MM.1S (cell line): ENCODE measurements at regions not wholly inside any gene's neighbourhood (a gene's known extent, or its start where the extent isn't known, plus 50 kb on each side); places are given as distances from the start of the nearest gene placed in this dataset.

Experiments
- DNase-seq: peaks from one replicate; pipeline ENCODE4 v3.0.0-alpha.2; 2015
- H2AFZ ChIP-seq: fragments of 300-600 bp; sonication (generic); 2 replicates; pipeline ENCODE4 v1.6.0; 2016; ENCODE audit warnings: antibody characterized with exemption, low read length
- H3F3A ChIP-seq: fragments of 300-600 bp; sonication (generic); 2 replicates; pipeline ENCODE4 v1.6.1; 2016; ENCODE audit warnings: mild to moderate bottlenecking, antibody characterized with exemption, low read length, moderate library complexity, mixed read lengths; ENCODE audit not compliant: insufficient read depth
- H3K27ac ChIP-seq: fragments of 300-600 bp; sonication (generic); 2 replicates; pipeline ENCODE4 v1.5.1; 2016; ENCODE audit warnings: mild to moderate bottlenecking, low read length
- H3K27me3 ChIP-seq: fragments of 300-600 bp; sonication (generic); replicated peaks from 2 replicates; pipeline ENCODE4 v1.6.0; 2016; ENCODE audit warnings: low read length; ENCODE audit not compliant: insufficient read depth
- H3K36me3 ChIP-seq: fragments of 300-600 bp; sonication (generic); replicated peaks from 2 replicates; pipeline ENCODE4 v1.6.1; 2016; ENCODE audit warnings: mild to moderate bottlenecking, low read length, mixed read lengths; ENCODE audit not compliant: insufficient read depth
- H3K4me1 ChIP-seq: fragments of 300-600 bp; sonication (generic); 2 replicates; pipeline ENCODE4 v1.6.1; 2016; ENCODE audit warnings: low read length, mixed read lengths
- H3K4me2 ChIP-seq: fragments of 300-600 bp; sonication (generic); 2 replicates; pipeline ENCODE4 v1.6.0; 2016; ENCODE audit warnings: low read depth, low read length
- H3K4me3 ChIP-seq: fragments of 300-600 bp; sonication (generic); 2 replicates; pipeline ENCODE4 v1.5.1; 2016; ENCODE audit warnings: low read length, mixed read lengths
- H3K79me2 ChIP-seq: fragments of 300-600 bp; sonication (generic); 2 replicates; pipeline ENCODE4 v1.6.1; 2016; ENCODE audit warnings: mixed run types, low read length, mixed read lengths
- H3K9ac ChIP-seq: fragments of 300-600 bp; sonication (generic); 2 replicates; pipeline ENCODE4 v1.6.1; 2016; ENCODE audit warnings: low read length, mixed read lengths
- H3K9me2 ChIP-seq: fragments of 300-600 bp; sonication (generic); replicated peaks from 2 replicates; pipeline ENCODE4 v1.6.1; 2016; ENCODE audit warnings: mild to moderate bottlenecking, low read length, mixed read lengths; ENCODE audit not compliant: insufficient read depth
- H3K9me3 ChIP-seq: fragments of 300-600 bp; sonication (generic); replicated peaks from 2 replicates; pipeline ENCODE4 v1.6.1; 2016; ENCODE audit warnings: mild to moderate bottlenecking, low read length, mixed read lengths; ENCODE audit not compliant: insufficient read depth
- H4K20me1 ChIP-seq: fragments of 300-600 bp; sonication (generic); 2 replicates; pipeline ENCODE4 v1.6.1; 2016; ENCODE audit warnings: mild to moderate bottlenecking, low read length, moderate library complexity, mixed read lengths; ENCODE audit not compliant: insufficient read depth
- EZH2 ChIP-seq: fragments of 300-600 bp; sonication (generic); optimal IDR thresholded peaks from 2 replicates; pipeline ENCODE3; 2017; ENCODE audit warnings: low read depth, mild to moderate bottlenecking, antibody characterized with exemption, low read length, mixed read lengths
- EZH2phosphoT487 ChIP-seq: fragments of 300-600 bp; sonication (generic); IDR thresholded peaks from 2 replicates; pipeline ENCODE4 v1.6.1; 2018; ENCODE audit warnings: antibody characterized with exemption, low read length
- TF ChIP-seq, protein P1 (sequence below): fragments of 300-600 bp; sonication (generic); IDR thresholded peaks from 2 replicates; pipeline ENCODE4 v1.5.1; 2016; ENCODE audit warnings: antibody characterized with exemption, low read length, mixed read lengths

DNA sequence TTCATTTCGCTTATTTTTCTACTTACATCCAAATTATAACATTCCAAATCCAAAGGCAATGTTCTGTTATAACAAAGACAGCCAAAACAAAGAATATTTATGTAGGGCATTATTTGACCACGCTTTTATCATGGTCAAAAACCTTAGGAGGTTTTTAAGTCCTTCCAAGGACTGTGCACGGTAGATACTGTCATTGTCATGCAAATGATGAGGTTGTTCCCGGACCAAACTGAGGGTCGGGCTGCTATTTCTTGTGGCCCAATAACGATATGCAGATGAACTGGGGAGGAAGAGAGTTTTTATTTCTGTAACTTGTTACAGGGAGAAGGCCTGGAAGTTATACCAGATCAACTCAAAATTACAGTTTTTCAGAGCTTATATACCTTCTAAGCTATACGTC lies 56.6 kb upstream of the STEAP4 start:
- H3K4me3 ChIP-seq = no peak overlapping the region
- H3K9me3 ChIP-seq = no peaks in the 10 kb centered on the region
- H4K20me1 ChIP-seq = no peaks in the 10 kb centered on the region
- no peak for DNase-seq
- no peaks in the 10 kb centered on the region for H3K9me2 ChIP-seq
- TF ChIP-seq, protein P1, sequence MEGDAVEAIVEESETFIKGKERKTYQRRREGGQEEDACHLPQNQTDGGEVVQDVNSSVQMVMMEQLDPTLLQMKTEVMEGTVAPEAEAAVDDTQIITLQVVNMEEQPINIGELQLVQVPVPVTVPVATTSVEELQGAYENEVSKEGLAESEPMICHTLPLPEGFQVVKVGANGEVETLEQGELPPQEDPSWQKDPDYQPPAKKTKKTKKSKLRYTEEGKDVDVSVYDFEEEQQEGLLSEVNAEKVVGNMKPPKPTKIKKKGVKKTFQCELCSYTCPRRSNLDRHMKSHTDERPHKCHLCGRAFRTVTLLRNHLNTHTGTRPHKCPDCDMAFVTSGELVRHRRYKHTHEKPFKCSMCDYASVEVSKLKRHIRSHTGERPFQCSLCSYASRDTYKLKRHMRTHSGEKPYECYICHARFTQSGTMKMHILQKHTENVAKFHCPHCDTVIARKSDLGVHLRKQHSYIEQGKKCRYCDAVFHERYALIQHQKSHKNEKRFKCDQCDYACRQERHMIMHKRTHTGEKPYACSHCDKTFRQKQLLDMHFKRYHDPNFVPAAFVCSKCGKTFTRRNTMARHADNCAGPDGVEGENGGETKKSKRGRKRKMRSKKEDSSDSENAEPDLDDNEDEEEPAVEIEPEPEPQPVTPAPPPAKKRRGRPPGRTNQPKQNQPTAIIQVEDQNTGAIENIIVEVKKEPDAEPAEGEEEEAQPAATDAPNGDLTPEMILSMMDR = no peak
- no peak for TF ChIP-seq EZH2phosphoT487
- no peak for TF ChIP-seq EZH2
- H2AFZ ChIP-seq = no peak overlapping the region
- H3K9ac ChIP-seq = no peak overlapping the region
- no peak overlapping the region for H3K4me2 ChIP-seq
- H3K79me2 ChIP-seq = no peaks in the 10 kb centered on the region
- no peak overlapping the region for H3K27ac ChIP-seq
- no peaks in the 10 kb centered on the region for H3F3A ChIP-seq
- no peaks in the 10 kb centered on the region for H3K4me1 ChIP-seq
- no peaks in the 10 kb centered on the region for H3K36me3 ChIP-seq
- no peaks in the 10 kb centered on the region for H3K27me3 ChIP-seq

DNA sequence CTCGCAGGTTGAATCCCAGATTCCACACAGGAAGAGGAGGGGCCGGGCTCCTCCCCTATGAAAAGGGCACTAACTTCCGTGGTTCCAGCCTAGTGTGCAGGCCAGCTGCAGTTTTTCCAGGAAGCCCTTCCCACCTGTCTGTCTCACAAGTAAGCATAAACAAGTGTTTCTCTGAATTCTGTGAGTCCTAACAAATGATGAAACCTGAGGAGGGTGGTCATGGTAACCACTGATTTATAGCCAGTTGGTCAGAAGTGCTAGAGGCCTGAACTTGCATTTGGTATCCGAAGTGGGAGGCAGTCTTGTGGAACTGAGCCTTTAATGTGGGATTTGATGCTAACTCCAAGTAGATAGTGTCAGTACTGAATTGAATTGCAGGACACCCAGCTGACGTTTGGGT lies 54.7 kb upstream of the STEAP4 start:
- DNase-seq = no peak
- Histone ChIP-seq H3K4me3 (no peak overlapping the region), H3K9ac (no peak overlapping the region), H3F3A (no peaks in the 10 kb centered on the region), H3K4me1 (no peaks in the 10 kb centered on the region; the same call in 1 of the 2 replicates), H3K79me2 (no peaks in the 10 kb centered on the region), H3K36me3 (no peaks in the 10 kb centered on the region), H3K27ac (no peak overlapping the region), H3K9me2 (no peaks in the 10 kb centered on the region), H4K20me1 (no peaks in the 10 kb centered on the region), H3K27me3 (no peaks in the 10 kb centered on the region), H2AFZ (no peak overlapping the region), H3K9me3 (no peaks in the 10 kb centered on the region), H3K4me2 (no peak overlapping the region)
- TF ChIP-seq, protein P1 = no peak

DNA sequence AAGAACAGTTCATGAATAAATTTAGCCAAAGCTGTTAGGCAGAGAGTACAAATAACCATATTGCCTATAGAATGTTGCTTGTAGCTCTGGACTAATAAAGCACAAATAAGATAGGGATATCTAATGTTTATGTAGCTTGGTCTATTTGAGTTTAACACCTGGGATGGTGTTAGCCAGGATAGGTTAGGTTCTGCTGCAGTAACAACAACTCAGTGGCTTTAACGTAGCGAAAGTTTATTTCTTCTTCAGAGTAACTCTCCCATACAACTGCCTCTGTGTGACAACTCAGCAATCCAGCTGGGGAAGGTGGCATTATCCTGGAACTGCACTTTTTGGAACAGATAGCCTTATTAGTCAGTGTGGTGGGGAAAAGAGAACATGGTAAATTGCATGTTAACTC lies 52.2 kb upstream of the STEAP4 start:
- DNase-seq = no peak
- Histone ChIP-seq H4K20me1 (no peaks in the 10 kb centered on the region), H3K4me3 (no peak overlapping the region), H3K9me2 (no peaks in the 10 kb centered on the region), H3K79me2 (no peaks in the 10 kb centered on the region), H3K9ac (no peak overlapping the region), H3K27ac (no peak overlapping the region), H3K9me3 (no peaks in the 10 kb centered on the region), H3K4me2 (no peak overlapping the region), H3K36me3 (no peaks in the 10 kb centered on the region), H3K27me3 (no peaks in the 10 kb centered on the region), H2AFZ (no peak overlapping the region), H3F3A (no peaks in the 10 kb centered on the region), H3K4me1 (no peaks in the 10 kb centered on the region; the same call in 1 of the 2 replicates)
- TF ChIP-seq, protein P1 = no peak
- no peak for TF ChIP-seq EZH2phosphoT487
- no peak for TF ChIP-seq EZH2

DNA sequence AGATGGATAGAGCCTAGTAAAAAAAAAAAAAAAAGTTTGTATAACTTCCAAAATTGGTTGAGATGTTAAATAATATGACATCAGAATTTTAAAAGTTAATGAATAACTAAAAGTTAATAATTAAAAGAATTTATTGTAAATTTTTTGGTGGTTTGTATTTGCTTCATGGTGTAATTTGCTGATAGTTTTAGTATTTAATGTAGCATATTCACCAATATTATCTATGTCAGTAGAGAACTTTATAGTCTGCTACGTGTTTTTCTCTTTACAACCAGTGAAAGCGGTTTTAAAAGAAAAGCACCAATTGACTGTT lies 51.8 kb upstream of the STEAP4 start:
- Histone ChIP-seq H3K9ac (no peak overlapping the region), H2AFZ (no peak overlapping the region), H3K27ac (no peak overlapping the region), H3K36me3 (no peaks in the 10 kb centered on the region), H3K79me2 (no peaks in the 10 kb centered on the region), H4K20me1 (no peaks in the 10 kb centered on the region), H3K9me3 (no peaks in the 10 kb centered on the region), H3K27me3 (no peaks in the 10 kb centered on the region), H3K9me2 (no peaks in the 10 kb centered on the region), H3K4me3 (no peak overlapping the region), H3K4me1 (no peaks in the 10 kb centered on the region; the same call in 1 of the 2 replicates), H3K4me2 (no peak overlapping the region), H3F3A (no peaks in the 10 kb centered on the region)
- DNase-seq = no peak
- TF ChIP-seq EZH2phosphoT487 = no peak
- TF ChIP-seq, protein P1 = no peak
- no peak for TF ChIP-seq EZH2
